ENCODE measurements at regions not wholly inside any gene's neighbourhood (a gene's known extent, or its start where the extent isn't known, plus 50 kb on each side); places are given as distances from the start of the nearest gene placed in this dataset.

- TF ChIP-seq CTCF (IDR thresholded peaks at IDR 0.05; ENCODE audit: low read depth, low read length) (no peak), EZH2phosphoT487 (IDR thresholded peaks at IDR 0.05; ENCODE audit: low read depth) (no peak)
These were observed 510.2 kb upstream of the ZWINT start for GRCh38 chr10:56871160-56871668.

Data from OCI-LY3 (cell line).